ENCODE measurements at regions not wholly inside any gene's neighbourhood (a gene's known extent, or its start where the extent isn't known, plus 50 kb on each side); places are given as distances from the start of the nearest gene placed in this dataset.

- TF ChIP-seq POLR2AphosphoS5 (IDR thresholded peaks at IDR 0.05) (no peak), EP300 (IDR thresholded peaks at IDR 0.05) (no peak), POLR2A (IDR thresholded peaks at IDR 0.05) (no peak)
- TF ChIP-seq, protein P1, sequence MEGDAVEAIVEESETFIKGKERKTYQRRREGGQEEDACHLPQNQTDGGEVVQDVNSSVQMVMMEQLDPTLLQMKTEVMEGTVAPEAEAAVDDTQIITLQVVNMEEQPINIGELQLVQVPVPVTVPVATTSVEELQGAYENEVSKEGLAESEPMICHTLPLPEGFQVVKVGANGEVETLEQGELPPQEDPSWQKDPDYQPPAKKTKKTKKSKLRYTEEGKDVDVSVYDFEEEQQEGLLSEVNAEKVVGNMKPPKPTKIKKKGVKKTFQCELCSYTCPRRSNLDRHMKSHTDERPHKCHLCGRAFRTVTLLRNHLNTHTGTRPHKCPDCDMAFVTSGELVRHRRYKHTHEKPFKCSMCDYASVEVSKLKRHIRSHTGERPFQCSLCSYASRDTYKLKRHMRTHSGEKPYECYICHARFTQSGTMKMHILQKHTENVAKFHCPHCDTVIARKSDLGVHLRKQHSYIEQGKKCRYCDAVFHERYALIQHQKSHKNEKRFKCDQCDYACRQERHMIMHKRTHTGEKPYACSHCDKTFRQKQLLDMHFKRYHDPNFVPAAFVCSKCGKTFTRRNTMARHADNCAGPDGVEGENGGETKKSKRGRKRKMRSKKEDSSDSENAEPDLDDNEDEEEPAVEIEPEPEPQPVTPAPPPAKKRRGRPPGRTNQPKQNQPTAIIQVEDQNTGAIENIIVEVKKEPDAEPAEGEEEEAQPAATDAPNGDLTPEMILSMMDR (IDR thresholded peaks at IDR 0.05) = no peak
Measured at GRCh38 chr16:77553130-77553529, 118.3 kb upstream of the ADAMTS18 start.

Measured in upper lobe of left lung (tissue), 4 donors.